Neural cell (in vitro differentiated cells): ENCODE measurements at regions not wholly inside any gene's neighbourhood (a gene's known extent, or its start where the extent isn't known, plus 50 kb on each side); places are given as distances from the start of the nearest gene placed in this dataset.

Experiments used
- H2AFZ ChIP-seq: fragments of 200-600, 300-800 bp; sonication (generic), shearing (Covaris generic); 2 replicates; pipeline ENCODE4 v1.6.0; 2014; ENCODE audit warnings: low read depth, mild to moderate bottlenecking, antibody characterized with exemption, low read length, moderate library complexity
- H3F3A ChIP-seq: fragments of 200-600 bp; shearing (Covaris generic); 2 replicates; pipeline ENCODE4 v1.6.1; 2016; ENCODE audit warnings: mild to moderate bottlenecking, moderate library complexity, mixed read lengths, antibody characterized with exemption, low read length; ENCODE audit not compliant: insufficient read depth, poor library complexity, severe bottlenecking
- H3K27ac ChIP-seq: fragments of 200-600, 300-800 bp; sonication (generic), shearing (Covaris generic); 2 replicates; pipeline ENCODE4 v1.5.1; 2014; ENCODE audit warnings: mild to moderate bottlenecking, low read length, moderate library complexity
- H3K27me3 ChIP-seq: fragments of 300-800, 200-600 bp; sonication (generic), shearing (Covaris generic); 2 replicates; pipeline ENCODE4 v1.6.0; 2014; ENCODE audit warnings: mild to moderate bottlenecking, low read depth, low read length, moderate library complexity; ENCODE audit not compliant: insufficient read depth
- H3K36me3 ChIP-seq: fragments of 300-800, 200-600 bp; sonication (generic), shearing (Covaris generic); 2 replicates; pipeline ENCODE4 v1.5.1; 2014; ENCODE audit warnings: mild to moderate bottlenecking, antibody characterized with exemption, low read length, moderate library complexity; ENCODE audit not compliant: insufficient read depth
- H3K4me2 ChIP-seq: fragments of 300-800, 200-600 bp; sonication (generic), shearing (Covaris generic); 2 replicates; pipeline ENCODE4 v1.6.0; 2014; ENCODE audit warnings: mild to moderate bottlenecking, low read length
- H3K4me3 ChIP-seq: fragments of 300-800, 200-600 bp; sonication (generic), shearing (Covaris generic); 2 replicates; pipeline ENCODE4 v1.5.1; 2014; ENCODE audit warnings: mild to moderate bottlenecking, low read length, moderate library complexity
- H3K79me2 ChIP-seq: fragments of 200-600 bp; shearing (Covaris generic); replicated peaks from 2 replicates; pipeline ENCODE4 v1.6.0; 2014; ENCODE audit warnings: mild to moderate bottlenecking, low read length, moderate library complexity; ENCODE audit not compliant: insufficient read depth
- H3K9ac ChIP-seq: fragments of 300-800, 200-600 bp; sonication (generic), shearing (Covaris generic); 2 replicates; pipeline ENCODE4 v1.6.1; 2016; ENCODE audit warnings: mild to moderate bottlenecking, low read length, mixed read lengths
- H3K9me2 ChIP-seq: fragments of 200-600 bp; shearing (Covaris generic); 2 replicates; pipeline ENCODE4 v1.6.1; 2016; ENCODE audit warnings: mild to moderate bottlenecking, low read length, mixed read lengths; ENCODE audit not compliant: insufficient read depth
- H3K9me3 ChIP-seq: fragments of 200-600, 300-800 bp; sonication (generic), shearing (Covaris generic); 2 replicates; pipeline ENCODE4 v1.6.1; 2016; ENCODE audit warnings: mild to moderate bottlenecking, mixed run types, low read length, moderate library complexity, mixed read lengths
- H4K20me1 ChIP-seq: fragments of 200-600 bp; shearing (Covaris generic); 2 replicates; pipeline ENCODE4 v1.6.1; 2016; ENCODE audit warnings: mild to moderate bottlenecking, mixed run types; ENCODE audit not compliant: insufficient read depth
- EP300 ChIP-seq: fragments of 450-650 bp; conservative IDR thresholded peaks from 2 replicates; pipeline ENCODE4 v1.6.1; 2014; ENCODE audit warnings: antibody characterized with exemption, mild to moderate bottlenecking, moderate library complexity; ENCODE audit not compliant: poor library complexity, severe bottlenecking
- EZH2 ChIP-seq: fragments of 200-600, 300-800 bp; shearing (Covaris generic), sonication (generic); IDR thresholded peaks from 2 replicates; pipeline ENCODE4 v1.6.1; 2014; ENCODE audit warnings: antibody characterized with exemption, low read length, borderline replicate concordance, mild to moderate bottlenecking; ENCODE audit not compliant: insufficient read depth, poor library complexity, severe bottlenecking
- MXI1 ChIP-seq: fragments of 450-650 bp; conservative IDR thresholded peaks from 2 replicates; pipeline ENCODE4 v1.6.1; 2014; ENCODE audit warnings: antibody characterized with exemption, mild to moderate bottlenecking; ENCODE audit not compliant: poor library complexity, severe bottlenecking
- POLR2AphosphoS5 ChIP-seq: IDR thresholded peaks from 2 replicates; pipeline ENCODE4 v1.6.1; 2012
- RAD21 ChIP-seq: fragments of 450-650 bp; conservative IDR thresholded peaks from 2 replicates; pipeline ENCODE4 v1.6.1; 2014; ENCODE audit warnings: antibody characterized with exemption, mild to moderate bottlenecking, moderate library complexity
- SMC3 ChIP-seq: fragments of 450-650 bp; conservative IDR thresholded peaks from 2 replicates; pipeline ENCODE4 v1.6.1; 2014; ENCODE audit warnings: antibody characterized with exemption, mild to moderate bottlenecking, moderate library complexity; ENCODE audit not compliant: poor library complexity
- TAF1 ChIP-seq: IDR thresholded peaks from 2 replicates; pipeline ENCODE4 v1.6.1; 2012; ENCODE audit warnings: low read depth
- TF ChIP-seq, protein P1 (sequence below): fragments of 450-650 bp; IDR thresholded peaks from 2 replicates; pipeline ENCODE4 v1.5.1; 2014; ENCODE audit warnings: antibody characterized with exemption, mild to moderate bottlenecking, moderate library complexity; ENCODE audit not compliant: poor library complexity, severe bottlenecking
- TF ChIP-seq, protein P2 (sequence below): IDR thresholded peaks from 2 replicates; pipeline ENCODE4 v1.6.1; 2012; ENCODE audit warnings: borderline replicate concordance

DNA sequence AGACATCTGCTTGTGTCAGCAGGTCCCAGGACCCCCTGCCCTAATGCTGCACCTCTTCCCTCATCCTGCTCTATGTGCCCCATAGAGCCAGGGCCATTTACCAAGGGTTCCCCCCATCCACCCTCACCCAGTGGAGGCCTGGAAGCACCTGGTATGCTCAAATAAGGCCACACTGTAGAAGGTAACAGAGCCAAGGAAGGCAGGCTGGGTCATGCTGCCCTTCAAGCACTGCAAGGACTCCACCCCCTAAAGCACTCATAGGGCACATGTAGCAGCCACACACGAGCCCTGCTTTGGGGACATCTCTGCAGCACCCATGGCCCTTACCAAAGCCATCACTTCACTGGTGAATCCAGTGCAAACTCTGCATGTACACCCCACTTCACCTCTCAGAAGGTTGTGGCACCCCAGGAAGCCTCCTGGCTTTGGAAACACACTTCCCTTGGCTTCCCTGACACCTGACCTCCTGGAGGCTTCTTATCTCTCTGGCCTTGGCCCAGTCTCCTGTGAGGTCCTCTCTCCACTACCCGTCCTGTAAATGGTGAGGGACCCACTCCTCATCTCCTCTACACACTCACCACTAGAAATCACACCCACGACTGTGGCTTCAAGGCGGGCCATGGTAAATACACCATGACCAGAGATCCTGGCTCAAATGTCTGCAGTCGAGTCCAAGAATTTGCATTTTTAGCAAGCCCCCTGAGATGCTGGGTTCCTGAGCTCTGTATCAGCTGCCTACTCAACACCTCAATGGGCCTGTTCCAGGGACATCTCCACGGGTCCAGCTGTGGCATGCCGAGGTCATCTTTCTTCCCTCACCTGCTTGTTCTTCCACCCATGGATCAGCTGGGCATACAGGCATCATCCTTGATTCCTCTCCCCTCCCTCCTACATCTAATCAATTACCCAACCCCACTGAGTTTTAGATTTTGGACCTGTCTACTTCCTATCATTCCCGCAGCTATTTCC is 80.9 kb upstream of the DOCK9 start:
- H3K4me2 ChIP-seq, result no peak overlapping the region

DNA sequence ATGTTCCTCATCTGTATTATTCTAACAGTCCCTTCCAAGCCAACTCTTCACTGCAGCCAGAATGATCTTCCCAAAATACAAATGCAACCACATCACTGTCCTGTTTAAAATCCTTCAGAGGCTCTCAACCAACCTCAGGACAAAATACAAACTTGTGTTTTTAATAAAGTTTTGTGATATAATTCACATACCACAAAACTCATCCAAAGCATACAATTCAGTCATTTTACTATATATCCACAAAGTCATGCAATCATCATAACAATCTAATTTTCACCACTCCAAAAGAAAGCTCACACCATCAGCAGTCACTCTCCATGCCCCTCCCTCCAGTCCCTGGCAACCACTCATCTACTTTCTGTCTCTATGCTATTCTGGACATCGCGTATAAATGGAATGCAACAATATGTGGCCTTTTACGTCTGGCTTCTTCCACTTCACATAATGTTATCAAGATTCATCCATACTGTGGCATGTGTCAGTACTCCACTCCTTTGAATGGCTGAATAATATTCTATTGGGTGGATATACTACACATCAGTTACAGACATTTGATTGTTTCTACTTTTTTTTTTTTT is 81.7 kb upstream of the DOCK9 start:
- H3K27ac ChIP-seq, result no peak overlapping the region
- no peaks in the 10 kb centered on the region for H3K36me3 ChIP-seq
- H3F3A ChIP-seq, result no peaks in the 10 kb centered on the region
- H3K4me2 ChIP-seq, result no peak overlapping the region
- no peak overlapping the region for H2AFZ ChIP-seq
- H3K4me3 ChIP-seq, result no peak overlapping the region
- no peaks in the 10 kb centered on the region for H3K79me2 ChIP-seq
- H3K9me3 ChIP-seq, result no peaks in the 10 kb centered on the region
- no peaks in the 10 kb centered on the region for H3K27me3 ChIP-seq
- H4K20me1 ChIP-seq, result no peaks in the 10 kb centered on the region
- H3K9me2 ChIP-seq, result no peaks in the 10 kb centered on the region
- no peak overlapping the region for H3K9ac ChIP-seq
- TF ChIP-seq, protein P1, sequence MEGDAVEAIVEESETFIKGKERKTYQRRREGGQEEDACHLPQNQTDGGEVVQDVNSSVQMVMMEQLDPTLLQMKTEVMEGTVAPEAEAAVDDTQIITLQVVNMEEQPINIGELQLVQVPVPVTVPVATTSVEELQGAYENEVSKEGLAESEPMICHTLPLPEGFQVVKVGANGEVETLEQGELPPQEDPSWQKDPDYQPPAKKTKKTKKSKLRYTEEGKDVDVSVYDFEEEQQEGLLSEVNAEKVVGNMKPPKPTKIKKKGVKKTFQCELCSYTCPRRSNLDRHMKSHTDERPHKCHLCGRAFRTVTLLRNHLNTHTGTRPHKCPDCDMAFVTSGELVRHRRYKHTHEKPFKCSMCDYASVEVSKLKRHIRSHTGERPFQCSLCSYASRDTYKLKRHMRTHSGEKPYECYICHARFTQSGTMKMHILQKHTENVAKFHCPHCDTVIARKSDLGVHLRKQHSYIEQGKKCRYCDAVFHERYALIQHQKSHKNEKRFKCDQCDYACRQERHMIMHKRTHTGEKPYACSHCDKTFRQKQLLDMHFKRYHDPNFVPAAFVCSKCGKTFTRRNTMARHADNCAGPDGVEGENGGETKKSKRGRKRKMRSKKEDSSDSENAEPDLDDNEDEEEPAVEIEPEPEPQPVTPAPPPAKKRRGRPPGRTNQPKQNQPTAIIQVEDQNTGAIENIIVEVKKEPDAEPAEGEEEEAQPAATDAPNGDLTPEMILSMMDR, result no peak
- TF ChIP-seq MXI1, result no peak
- TF ChIP-seq SMC3, result no peak
- no peak for TF ChIP-seq EP300
- TF ChIP-seq, protein P2, sequence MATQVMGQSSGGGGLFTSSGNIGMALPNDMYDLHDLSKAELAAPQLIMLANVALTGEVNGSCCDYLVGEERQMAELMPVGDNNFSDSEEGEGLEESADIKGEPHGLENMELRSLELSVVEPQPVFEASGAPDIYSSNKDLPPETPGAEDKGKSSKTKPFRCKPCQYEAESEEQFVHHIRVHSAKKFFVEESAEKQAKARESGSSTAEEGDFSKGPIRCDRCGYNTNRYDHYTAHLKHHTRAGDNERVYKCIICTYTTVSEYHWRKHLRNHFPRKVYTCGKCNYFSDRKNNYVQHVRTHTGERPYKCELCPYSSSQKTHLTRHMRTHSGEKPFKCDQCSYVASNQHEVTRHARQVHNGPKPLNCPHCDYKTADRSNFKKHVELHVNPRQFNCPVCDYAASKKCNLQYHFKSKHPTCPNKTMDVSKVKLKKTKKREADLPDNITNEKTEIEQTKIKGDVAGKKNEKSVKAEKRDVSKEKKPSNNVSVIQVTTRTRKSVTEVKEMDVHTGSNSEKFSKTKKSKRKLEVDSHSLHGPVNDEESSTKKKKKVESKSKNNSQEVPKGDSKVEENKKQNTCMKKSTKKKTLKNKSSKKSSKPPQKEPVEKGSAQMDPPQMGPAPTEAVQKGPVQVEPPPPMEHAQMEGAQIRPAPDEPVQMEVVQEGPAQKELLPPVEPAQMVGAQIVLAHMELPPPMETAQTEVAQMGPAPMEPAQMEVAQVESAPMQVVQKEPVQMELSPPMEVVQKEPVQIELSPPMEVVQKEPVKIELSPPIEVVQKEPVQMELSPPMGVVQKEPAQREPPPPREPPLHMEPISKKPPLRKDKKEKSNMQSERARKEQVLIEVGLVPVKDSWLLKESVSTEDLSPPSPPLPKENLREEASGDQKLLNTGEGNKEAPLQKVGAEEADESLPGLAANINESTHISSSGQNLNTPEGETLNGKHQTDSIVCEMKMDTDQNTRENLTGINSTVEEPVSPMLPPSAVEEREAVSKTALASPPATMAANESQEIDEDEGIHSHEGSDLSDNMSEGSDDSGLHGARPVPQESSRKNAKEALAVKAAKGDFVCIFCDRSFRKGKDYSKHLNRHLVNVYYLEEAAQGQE, result no peak
- TF ChIP-seq TAF1, result no peak
- no peak for TF ChIP-seq RAD21

More for the DNA sequence above, 80.9 kb upstream of the DOCK9 start:
- Histone ChIP-seq H3K79me2 (no peaks in the 10 kb centered on the region), H3K36me3 (no peaks in the 10 kb centered on the region), H4K20me1 (no peaks in the 10 kb centered on the region), H3K4me3 (no peak overlapping the region), H3K27me3 (no peaks in the 10 kb centered on the region), H3K9me2 (no peaks in the 10 kb centered on the region), H3K9ac (no peak overlapping the region), H3F3A (no peaks in the 10 kb centered on the region), H2AFZ (no peak overlapping the region), H3K27ac (no peak overlapping the region), H3K9me3 (no peaks in the 10 kb centered on the region)
- no peak for TF ChIP-seq SMC3
- no peak for TF ChIP-seq EP300
- no peak for TF ChIP-seq RAD21
- TF ChIP-seq TAF1, result no peak
- TF ChIP-seq, protein P2, result no peak
- TF ChIP-seq, protein P1, result no peak
- no peak for TF ChIP-seq MXI1
- TF ChIP-seq EZH2, result no peak
- TF ChIP-seq POLR2AphosphoS5, result no peak
